ENCODE measurements at regions not wholly inside any gene's neighbourhood (a gene's known extent, or its start where the extent isn't known, plus 50 kb on each side); places are given as distances from the start of the nearest gene placed in this dataset.

GRCh38 chr14:58878439-58879139, 240.8 kb downstream of the DACT1 start:
- ATAC-seq = no peak
- Mint-ChIP-seq H3K27ac (no peak overlapping the region), H3K4me1 (no peaks in the 10 kb centered on the region), H3K4me3 (no peak overlapping the region), H3K27me3 (no peaks in the 10 kb centered on the region), H3K9me3 (ENCODE audit: low read depth) (no peaks in the 10 kb centered on the region), H3K36me3 (no peaks in the 10 kb centered on the region)
- DNase-seq = no peak
- CTCF ChIA-PET = no interaction called here

GRCh38 chr14:58881433-58881832, 243.7 kb downstream of the DACT1 start:
- ATAC-seq = no peak
- no peaks in the 10 kb centered on the region for H3K4me1 Mint-ChIP-seq
- H3K27me3 Mint-ChIP-seq = no peaks in the 10 kb centered on the region
- no peak for DNase-seq
- CTCF ChIA-PET = no interaction called here
- no peaks in the 10 kb centered on the region for H3K9me3 Mint-ChIP-seq (ENCODE audit: low read depth)
- H3K4me3 Mint-ChIP-seq = no peak overlapping the region
- no peaks in the 10 kb centered on the region for H3K36me3 Mint-ChIP-seq
- H3K27ac Mint-ChIP-seq = no peak overlapping the region

GRCh38 chr14:58882577-58883018, 244.8 kb downstream of the DACT1 start:
- no peak for ATAC-seq
- CTCF ChIA-PET = no interaction called here
- Mint-ChIP-seq H3K27ac (no peak overlapping the region), H3K9me3 (ENCODE audit: low read depth) (no peaks in the 10 kb centered on the region), H3K27me3 (no peaks in the 10 kb centered on the region), H3K4me1 (no peaks in the 10 kb centered on the region), H3K4me3 (no peak overlapping the region), H3K36me3 (no peaks in the 10 kb centered on the region)
- DNase-seq = no peak

GRCh38 chr14:58884442-58884841, 246.7 kb downstream of the DACT1 start:
- CTCF ChIA-PET = no interaction called here
- H3K4me1 Mint-ChIP-seq = no peaks in the 10 kb centered on the region
- no peaks in the 10 kb centered on the region for H3K36me3 Mint-ChIP-seq
- H3K9me3 Mint-ChIP-seq (ENCODE audit: low read depth) = no peaks in the 10 kb centered on the region
- DNase-seq = no peak
- no peak overlapping the region for H3K27ac Mint-ChIP-seq
- H3K27me3 Mint-ChIP-seq = no peaks in the 10 kb centered on the region
- no peak for ATAC-seq
- no peak overlapping the region for H3K4me3 Mint-ChIP-seq

GRCh38 chr14:58887931-58888330, 250.2 kb downstream of the DACT1 start:
- H3K4me1 Mint-ChIP-seq = no peaks in the 10 kb centered on the region
- no peaks in the 10 kb centered on the region for H3K36me3 Mint-ChIP-seq
- CTCF ChIA-PET = no interaction called here
- DNase-seq (no peak), ATAC-seq (no peak)
- no peak overlapping the region for H3K4me3 Mint-ChIP-seq
- H3K27ac Mint-ChIP-seq = no peak overlapping the region
- H3K27me3 Mint-ChIP-seq = no peaks in the 10 kb centered on the region
- no peaks in the 10 kb centered on the region for H3K9me3 Mint-ChIP-seq (ENCODE audit: low read depth)

GRCh38 chr14:58898655-58899316, 261.0 kb downstream of the DACT1 start:
- DNase-seq (no peak), ATAC-seq (no peak)
- CTCF ChIA-PET = no interaction called here

GRCh38 chr14:58899317-58899713, 261.6 kb downstream of the DACT1 start:
- H3K27me3 Mint-ChIP-seq = no peaks in the 10 kb centered on the region

More at GRCh38 chr14:58898655-58899316, 261.0 kb downstream of the DACT1 start:
- Mint-ChIP-seq H3K4me1 (no peaks in the 10 kb centered on the region), H3K27me3 (peaks cover 1% of the 10 kb centered on the region), H3K4me3 (no peak overlapping the region), H3K27ac (no peak overlapping the region), H3K9me3 (ENCODE audit: low read depth) (no peaks in the 10 kb centered on the region), H3K36me3 (no peaks in the 10 kb centered on the region)

GRCh38 chr14:58901826-58902225, 264.1 kb downstream of the DACT1 start:
- no peak for DNase-seq
- no peaks in the 10 kb centered on the region for H3K27me3 Mint-ChIP-seq
- CTCF ChIA-PET = no interaction called here
- no peaks in the 10 kb centered on the region for H3K36me3 Mint-ChIP-seq
- no peak overlapping the region for H3K4me3 Mint-ChIP-seq
- no peak overlapping the region for H3K27ac Mint-ChIP-seq
- H3K4me1 Mint-ChIP-seq = no peaks in the 10 kb centered on the region
- no peak for ATAC-seq
- H3K9me3 Mint-ChIP-seq (ENCODE audit: low read depth) = no peaks in the 10 kb centered on the region

More at GRCh38 chr14:58899317-58899713, 261.6 kb downstream of the DACT1 start:
- Mint-ChIP-seq H3K4me3 (no peak overlapping the region), H3K9me3 (ENCODE audit: low read depth) (no peaks in the 10 kb centered on the region), H3K4me1 (no peaks in the 10 kb centered on the region), H3K36me3 (no peaks in the 10 kb centered on the region), H3K27ac (no peak overlapping the region)
- CTCF ChIA-PET = no interaction called here
- ATAC-seq (no peak), DNase-seq (no peak)

- H3K27ac Mint-ChIP-seq = no peak overlapping the region
- no peaks in the 10 kb centered on the region for H3K36me3 Mint-ChIP-seq
- H3K4me3 Mint-ChIP-seq = no peak overlapping the region
- CTCF ChIA-PET = no interaction called here
- H3K4me1 Mint-ChIP-seq = no peaks in the 10 kb centered on the region
- DNase-seq (no peak), ATAC-seq (no peak)
- peaks cover 3% of the 10 kb centered on the region for H3K27me3 Mint-ChIP-seq
- no peaks in the 10 kb centered on the region for H3K9me3 Mint-ChIP-seq (ENCODE audit: low read depth)
Observed at GRCh38 chr14:58904776-58905175, 267.0 kb downstream of the DACT1 start.

GRCh38 chr14:58907803-58908202, 270.0 kb downstream of the DACT1 start:
- CTCF ChIA-PET = no interaction called here
- ATAC-seq = no peak
- H3K4me1 Mint-ChIP-seq = no peaks in the 10 kb centered on the region
- H3K27ac Mint-ChIP-seq = no peak overlapping the region
- no peak overlapping the region for H3K4me3 Mint-ChIP-seq
- H3K36me3 Mint-ChIP-seq = no peaks in the 10 kb centered on the region
- H3K27me3 Mint-ChIP-seq = peaks cover 3% of the 10 kb centered on the region
- DNase-seq = no peak
- H3K9me3 Mint-ChIP-seq (ENCODE audit: low read depth) = no peaks in the 10 kb centered on the region

- no peak for ATAC-seq
- H3K36me3 Mint-ChIP-seq = no peaks in the 10 kb centered on the region
- no peak overlapping the region for H3K4me3 Mint-ChIP-seq
- no peak for DNase-seq
- H3K9me3 Mint-ChIP-seq (ENCODE audit: low read depth) = no peaks in the 10 kb centered on the region
- H3K27ac Mint-ChIP-seq = no peak overlapping the region
- no peaks in the 10 kb centered on the region for H3K4me1 Mint-ChIP-seq
- CTCF ChIA-PET = no interaction called here
- peaks cover 3% of the 10 kb centered on the region for H3K27me3 Mint-ChIP-seq
Observed at GRCh38 chr14:58912287-58912686, 274.5 kb downstream of the DACT1 start.

- Mint-ChIP-seq H3K4me3 (no peak overlapping the region), H3K36me3 (no peaks in the 10 kb centered on the region), H3K9me3 (ENCODE audit: low read depth) (no peaks in the 10 kb centered on the region), H3K27me3 (peaks cover 3% of the 10 kb centered on the region), H3K27ac (no peak overlapping the region), H3K4me1 (no peaks in the 10 kb centered on the region)
- DNase-seq = no peak
- CTCF ChIA-PET = no interaction called here
- no peak for ATAC-seq
Observed at GRCh38 chr14:58912799-58913432, 275.2 kb downstream of the DACT1 start.

GRCh38 chr14:58914279-58914855, 274.1 kb upstream of the DAAM1 start:
- no peak for DNase-seq
- CTCF ChIA-PET = no interaction called here

GRCh38 chr14:58915646-58916045, 272.8 kb upstream of the DAAM1 start:
- CTCF ChIA-PET = no interaction called here
- H3K27me3 Mint-ChIP-seq = peaks cover 3% of the 10 kb centered on the region

More at GRCh38 chr14:58914279-58914855, 274.1 kb upstream of the DAAM1 start:
- H3K9me3 Mint-ChIP-seq (ENCODE audit: low read depth) = no peaks in the 10 kb centered on the region
- no peak for ATAC-seq
- H3K27me3 Mint-ChIP-seq = peaks cover under 1% of the 10 kb centered on the region
- no peaks in the 10 kb centered on the region for H3K4me1 Mint-ChIP-seq
- no peaks in the 10 kb centered on the region for H3K36me3 Mint-ChIP-seq
- H3K4me3 Mint-ChIP-seq = no peak overlapping the region
- H3K27ac Mint-ChIP-seq = no peak overlapping the region

More at GRCh38 chr14:58915646-58916045, 272.8 kb upstream of the DAAM1 start:
- ATAC-seq = no peak
- no peaks in the 10 kb centered on the region for H3K4me1 Mint-ChIP-seq
- no peaks in the 10 kb centered on the region for H3K36me3 Mint-ChIP-seq
- DNase-seq = no peak
- H3K27ac Mint-ChIP-seq = no peak overlapping the region
- no peak overlapping the region for H3K4me3 Mint-ChIP-seq
- no peaks in the 10 kb centered on the region for H3K9me3 Mint-ChIP-seq (ENCODE audit: low read depth)

Measured in activated CD8-positive, alpha-beta memory T cell treated with anti-CD3 and anti-CD28 coated beads, Interleukin-2, amount 10 ng/mL, durations not matched to agents 7 days and 5 days (primary cell).